Stomach (tissue), 8 donors: ENCODE measurements at regions not wholly inside any gene's neighbourhood (a gene's known extent, or its start where the extent isn't known, plus 50 kb on each side); places are given as distances from the start of the nearest gene placed in this dataset.
"Not testable (repeated sequence)": the region's sequence is repeated elsewhere in the genome, so short reads cannot be mapped to it uniquely, and the experiment has no call there.

ENCODE experiments used
- DNase-seq, 2 donors: peaks; one replicate each; pipeline versions ENCODE4 v3.0.0 to v3.0.0-alpha.2; 2013 to 2019
- H3K27ac ChIP-seq, 5 donors: fragments of 200-600 bp in 4 of 5; sonication (generic) in 4 of 5; one replicate each; pipeline ENCODE4 v1.5.1; 2013 to 2019; ENCODE audit warnings: mild to moderate bottlenecking in 1 of 5, moderate library complexity in 1 of 5
- H3K27me3 ChIP-seq, 3 donors: fragments of 200-600 bp; sonication (generic); one replicate each; pipeline ENCODE4 v1.5.1; 2017 to 2019; ENCODE audit warnings: mixed run types in 1 of 3
- H3K36me3 ChIP-seq, 4 donors: fragments of 200-600 bp; sonication (generic); 1 replicate in 3 of 4; 2 replicates in 1 of 4; pipeline ENCODE4 v1.5.1; 2016 to 2019
- H3K4me1 ChIP-seq, 4 donors: fragments of 200-600 bp; sonication (generic); one replicate each; pipeline ENCODE4 v1.5.1; 2016 to 2019
- H3K4me3 ChIP-seq, 4 donors: fragments of 200-600 bp; sonication (generic) in 3 of 4; one replicate each; pipeline ENCODE4 v1.5.1; 2016 to 2019; ENCODE audit warnings: mild to moderate bottlenecking in 1 of 4
- H3K9me3 ChIP-seq, 4 donors: fragments of 200-600 bp; sonication (generic); one replicate each; pipeline ENCODE4 v1.5.1; 2016 to 2019
- EP300 ChIP-seq: sonication (generic); formaldehyde crosslinking; IDR thresholded peaks from one replicate; pipeline ENCODE4 v1.6.1; 2017; ENCODE audit warnings: antibody characterized with exemption
- POLR2A ChIP-seq, 4 donors: fragments of 450-650 bp; IDR thresholded peaks; one replicate each; pipeline ENCODE4 v1.6.1; 2016; ENCODE audit warnings: antibody characterized with exemption in 4 of 4, control low read depth in 2 of 4, mild to moderate bottlenecking in 1 of 4, moderate library complexity in 1 of 4
- POLR2AphosphoS5 ChIP-seq, 3 donors: sonication (generic); formaldehyde crosslinking; IDR thresholded peaks; one replicate each; pipeline ENCODE4 v1.6.1; 2016; ENCODE audit warnings: antibody characterized with exemption in 3 of 3
- WGBS, 5 donors: extraction: QIAGEN DNeasy Blood & Tissue Kit in 3 of 5; methylation state at CpG; one replicate each; pipeline versions ENCODE4 v1.1.5 to v1.1.7; 2013 to 2018; 5-methylcytosine and 5-hydroxymethylcytosine counted together
- intact Hi-C: fragments of 100-400 bp; cut with DNase I; formaldehyde crosslinking; loops from one replicate; pipeline ENCODE4 v1.15.1; 2023; ENCODE audit warnings: low total_unique reads
- TF ChIP-seq, protein P1 (sequence below), 7 experiments: fragments of 450-650 bp in 4 of 7; fragments of 200-600 bp in 3 of 7; sonication (generic) in 3 of 7; IDR thresholded peaks; one replicate each; pipeline ENCODE4 v1.5.1; 2016 to 2019; ENCODE audit warnings: antibody characterized with exemption in 7 of 7, control low read depth in 2 of 7, mild to moderate bottlenecking in 1 of 7
- donor health status: healthy with polysubstance abuse.
- donor health status: Bipolar disorder and iron deficiency.
- donor health status: healthy.

DNA sequence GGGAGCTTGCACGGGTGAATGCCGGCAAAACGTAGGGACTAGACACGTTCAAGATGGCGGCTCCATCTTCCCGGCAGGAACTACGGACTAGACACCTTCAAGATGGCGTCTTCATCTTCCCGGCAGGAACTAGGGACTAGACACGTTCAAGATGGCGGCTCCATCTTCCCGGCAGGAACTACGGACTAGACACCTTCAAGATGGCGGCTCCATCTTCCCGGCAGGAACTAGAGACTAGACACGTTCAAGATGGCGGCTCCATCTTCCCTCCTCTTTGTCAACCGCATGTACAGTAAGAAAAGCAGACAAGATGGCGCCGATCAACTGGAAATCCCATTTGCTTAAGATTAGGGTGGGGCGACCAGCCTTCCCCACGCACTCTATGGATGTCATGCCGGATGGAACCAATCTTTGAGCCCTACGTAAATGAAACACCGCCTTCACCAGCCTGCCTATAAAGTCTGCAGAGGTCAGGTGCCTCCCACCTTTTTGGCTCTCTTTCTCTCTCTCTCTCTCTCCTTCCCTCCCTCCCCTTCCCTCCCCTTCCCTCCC is 222.4 kb downstream of the CRLF2 start:
- no peak for TF ChIP-seq EP300
- TF ChIP-seq POLR2AphosphoS5 (IDR thresholded peaks at IDR 0.05): peak in 1 of 3 donors; percentile 25
- no peak for TF ChIP-seq POLR2A (IDR thresholded peaks at IDR 0.05)
- H3K27ac ChIP-seq: peak overlapping the region in 3 of 5 donors; percentile 8 to 61 (median 36)
- intact Hi-C loops: no loop called here
- H3K4me1 ChIP-seq: peaks cover 0 to 4% (median 0%) of the 10 kb centered on the region in 4 donors
- peak; percentile 68 to 97 for DNase-seq
- WGBS, 5 donors: 13 to 80% (median 65%) methylated on average over 25 of the region's 25 CpGs
- H3K9me3 ChIP-seq: peaks cover 8 to 40% (median 20%) of the 10 kb centered on the region in 4 donors
- H3K4me3 ChIP-seq: peak overlapping the region in 2 of 4 donors; percentile 29 to 38
- no peaks in the 10 kb centered on the region for H3K27me3 ChIP-seq
- no peaks in the 10 kb centered on the region for H3K36me3 ChIP-seq

DNA sequence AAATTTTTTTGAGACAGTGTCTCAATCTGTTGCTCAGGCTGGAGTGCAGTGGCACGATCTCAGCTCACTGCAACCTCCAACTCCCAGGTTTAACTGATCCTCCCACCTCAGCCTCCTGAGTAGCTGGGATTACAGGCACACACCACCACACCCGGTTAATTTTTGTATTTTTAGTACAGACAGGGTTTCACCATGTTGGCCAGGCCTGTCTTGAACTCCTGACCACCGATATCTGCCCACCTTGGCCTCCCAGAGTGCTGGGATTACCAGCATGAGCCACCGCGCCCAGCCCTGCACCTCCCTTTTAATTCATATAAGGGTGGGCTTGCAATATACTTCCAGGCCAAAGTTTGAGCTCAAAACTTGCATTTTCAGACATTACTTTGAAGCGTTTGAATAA is 223.9 kb downstream of the CRLF2 start:
- WGBS, 5 donors: 80 to 98% (median 84%) methylated on average over 6 of the region's 6 CpGs
- H3K27ac ChIP-seq, H3K4me3 ChIP-seq, DNase-seq, H3K27me3 ChIP-seq, H3K4me1 ChIP-seq, intact Hi-C loops, H3K36me3 ChIP-seq: not testable (repeated sequence)
- peaks cover 14 to 41% (median 29%) of the 10 kb centered on the region in 4 donors for H3K9me3 ChIP-seq

DNA sequence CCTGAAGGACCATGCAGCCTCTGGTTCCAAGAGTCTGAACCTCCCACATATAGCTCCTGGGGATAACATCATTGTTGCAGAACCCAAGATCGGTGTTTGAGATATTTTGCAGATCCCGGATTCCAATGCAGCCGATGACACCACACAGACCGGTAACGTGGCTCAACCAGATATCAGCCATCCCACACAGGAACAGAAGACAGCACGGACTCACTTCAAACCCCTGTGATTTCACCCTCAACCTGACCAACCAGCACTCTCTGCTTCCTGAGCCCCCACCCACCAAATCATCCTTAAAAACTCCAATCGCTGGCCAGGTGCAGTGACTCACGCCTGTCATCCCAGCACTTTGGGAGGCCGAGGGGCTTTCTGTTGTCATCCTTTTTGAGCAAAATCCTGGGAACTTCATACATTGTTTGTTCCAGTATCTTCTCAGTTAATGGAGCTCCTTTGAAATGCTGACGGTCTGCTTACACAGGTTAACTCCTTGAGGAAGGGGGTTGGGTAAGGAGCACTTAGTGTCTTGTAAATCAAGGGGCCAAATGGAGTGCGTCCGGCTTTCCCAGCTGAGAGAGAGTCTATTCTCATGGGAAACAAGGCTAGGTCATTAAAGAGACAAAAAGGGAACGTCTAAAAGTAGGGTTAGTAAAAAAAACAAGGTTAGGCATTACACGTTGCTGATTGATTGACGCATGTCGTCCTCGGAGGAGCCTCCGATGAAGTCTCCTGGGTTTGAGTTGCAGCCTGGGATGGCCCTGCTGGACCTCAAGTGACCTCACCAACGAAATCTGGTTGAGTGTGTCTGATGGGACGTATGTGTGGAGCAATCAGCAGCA is 230.4 kb downstream of the CRLF2 start:
- Histone ChIP-seq H3K36me3 (no peaks in the 10 kb centered on the region), H3K27ac (no peak overlapping the region), H3K4me1 (peaks cover 0 to 3% (median 0%) of the 10 kb centered on the region in 4 donors), H3K27me3 (peaks cover 0 to 42% (median 7%) of the 10 kb centered on the region in 3 donors), H3K9me3 (peaks cover 14 to 41% (median 21%) of the 10 kb centered on the region in 4 donors), H3K4me3 (no peak overlapping the region)
- 13 to 25% (median 19%) methylated on average over 18 to 20 of the region's 20 CpGs for WGBS, 5 donors
- DNase-seq: no peak
- TF ChIP-seq, protein P1, sequence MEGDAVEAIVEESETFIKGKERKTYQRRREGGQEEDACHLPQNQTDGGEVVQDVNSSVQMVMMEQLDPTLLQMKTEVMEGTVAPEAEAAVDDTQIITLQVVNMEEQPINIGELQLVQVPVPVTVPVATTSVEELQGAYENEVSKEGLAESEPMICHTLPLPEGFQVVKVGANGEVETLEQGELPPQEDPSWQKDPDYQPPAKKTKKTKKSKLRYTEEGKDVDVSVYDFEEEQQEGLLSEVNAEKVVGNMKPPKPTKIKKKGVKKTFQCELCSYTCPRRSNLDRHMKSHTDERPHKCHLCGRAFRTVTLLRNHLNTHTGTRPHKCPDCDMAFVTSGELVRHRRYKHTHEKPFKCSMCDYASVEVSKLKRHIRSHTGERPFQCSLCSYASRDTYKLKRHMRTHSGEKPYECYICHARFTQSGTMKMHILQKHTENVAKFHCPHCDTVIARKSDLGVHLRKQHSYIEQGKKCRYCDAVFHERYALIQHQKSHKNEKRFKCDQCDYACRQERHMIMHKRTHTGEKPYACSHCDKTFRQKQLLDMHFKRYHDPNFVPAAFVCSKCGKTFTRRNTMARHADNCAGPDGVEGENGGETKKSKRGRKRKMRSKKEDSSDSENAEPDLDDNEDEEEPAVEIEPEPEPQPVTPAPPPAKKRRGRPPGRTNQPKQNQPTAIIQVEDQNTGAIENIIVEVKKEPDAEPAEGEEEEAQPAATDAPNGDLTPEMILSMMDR (IDR thresholded peaks at IDR 0.05): no peak
- TF ChIP-seq POLR2AphosphoS5 (IDR thresholded peaks at IDR 0.05): no peak
- no peak for TF ChIP-seq EP300
- no peak for TF ChIP-seq POLR2A (IDR thresholded peaks at IDR 0.05)
- intact Hi-C loops: no loop called here

DNA sequence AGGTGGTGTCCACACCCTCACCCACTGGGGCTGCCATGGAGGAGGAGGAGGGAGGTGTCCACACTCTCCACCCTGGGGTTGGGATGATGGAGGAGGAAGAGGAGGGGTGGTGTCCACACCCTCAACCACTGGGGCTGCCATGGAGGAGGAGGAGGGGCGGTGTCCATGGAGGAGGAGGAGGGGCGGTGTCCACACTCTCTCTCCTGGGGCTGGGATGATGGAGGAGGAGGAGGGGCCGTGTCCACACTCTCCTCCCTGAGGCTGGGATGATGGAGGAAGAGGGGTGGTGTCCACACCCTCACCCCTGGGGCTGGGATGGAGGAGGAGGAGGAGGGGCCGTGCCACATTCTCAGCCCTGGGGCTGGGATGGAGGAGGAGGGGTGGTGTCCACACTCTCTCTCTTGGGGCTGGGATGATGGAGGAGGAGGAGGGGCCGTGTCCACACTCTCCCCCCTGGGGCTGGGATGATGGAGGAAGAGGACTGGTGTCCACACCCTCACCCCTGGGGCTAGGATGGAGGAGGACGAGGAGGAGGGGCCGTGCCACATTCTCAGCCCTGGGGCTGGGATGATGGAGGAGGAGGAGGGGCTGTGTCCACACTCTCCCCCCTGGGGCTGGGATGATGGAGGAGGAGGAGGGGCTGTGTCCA is 231.7 kb downstream of the CRLF2 start:
- WGBS, 5 donors: 35 to 75% (median 51%) methylated on average over 3 to 7 of the region's 7 CpGs
- intact Hi-C loops: no loop called here

DNA sequence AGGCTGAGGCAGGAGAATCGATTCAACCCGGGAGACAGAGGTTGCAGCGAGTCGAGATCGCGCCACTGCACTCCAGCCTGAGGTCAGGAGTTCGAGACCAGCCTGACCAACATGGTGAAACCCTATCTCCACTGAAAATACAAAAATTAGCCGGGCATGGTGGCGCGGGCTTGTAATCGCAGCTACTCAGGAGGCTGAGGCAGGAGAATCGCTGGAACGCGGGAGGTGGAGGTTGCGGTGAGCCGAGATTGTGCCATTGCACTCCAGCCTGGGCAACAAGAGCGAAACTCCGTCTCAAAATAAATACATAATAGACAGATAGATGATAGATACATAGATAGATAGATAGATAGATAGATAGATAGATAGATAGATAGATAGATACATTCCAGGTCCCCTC is 233.3 kb downstream of the CRLF2 start:
- H3K4me1 ChIP-seq, H3K36me3 ChIP-seq, H3K4me3 ChIP-seq, H3K27ac ChIP-seq, intact Hi-C loops, DNase-seq: not testable (repeated sequence)
- Histone ChIP-seq H3K27me3 (peaks cover 0 to 42% (median 7%) of the 10 kb centered on the region in 3 donors), H3K9me3 (peaks cover 13 to 51% (median 17%) of the 10 kb centered on the region in 4 donors)
- 92 to 96% (median 95%) methylated on average over 18 of the region's 18 CpGs for WGBS, 5 donors

More for the DNA sequence above, 231.7 kb downstream of the CRLF2 start:
- H3K27ac ChIP-seq: no peak overlapping the region
- no peak overlapping the region for H3K4me3 ChIP-seq
- no peaks in the 10 kb centered on the region for H3K36me3 ChIP-seq
- TF ChIP-seq EP300 (no peak), POLR2AphosphoS5 (IDR thresholded peaks at IDR 0.05) (no peak), POLR2A (IDR thresholded peaks at IDR 0.05) (no peak)
- TF ChIP-seq, protein P1 (IDR thresholded peaks at IDR 0.05): no peak
- H3K4me1 ChIP-seq: peaks cover 0 to 3% (median 0%) of the 10 kb centered on the region in 4 donors
- peaks cover 21 to 52% (median 25%) of the 10 kb centered on the region in 4 donors for H3K9me3 ChIP-seq
- no peak for DNase-seq
- H3K27me3 ChIP-seq: peaks cover 0 to 42% (median 7%) of the 10 kb centered on the region in 3 donors
